Astrocyte (in vitro differentiated cells and primary cell): ENCODE measurements at regions not wholly inside any gene's neighbourhood (a gene's known extent, or its start where the extent isn't known, plus 50 kb on each side); places are given as distances from the start of the nearest gene placed in this dataset.

Source experiments
- CTCF ChIP-seq: IDR thresholded peaks from 2 replicates; pipeline ENCODE4 v1.5.1; 2011; ENCODE audit warnings: low read depth, mild to moderate bottlenecking, inconsistent platforms, low read length, moderate library complexity; ENCODE audit not compliant: insufficient read depth
- EZH2 ChIP-seq: IDR thresholded peaks from 2 replicates; pipeline ENCODE4 v1.6.1; 2012; ENCODE audit warnings: mild to moderate bottlenecking, low read length, inconsistent platforms; ENCODE audit not compliant: insufficient read depth

DNA sequence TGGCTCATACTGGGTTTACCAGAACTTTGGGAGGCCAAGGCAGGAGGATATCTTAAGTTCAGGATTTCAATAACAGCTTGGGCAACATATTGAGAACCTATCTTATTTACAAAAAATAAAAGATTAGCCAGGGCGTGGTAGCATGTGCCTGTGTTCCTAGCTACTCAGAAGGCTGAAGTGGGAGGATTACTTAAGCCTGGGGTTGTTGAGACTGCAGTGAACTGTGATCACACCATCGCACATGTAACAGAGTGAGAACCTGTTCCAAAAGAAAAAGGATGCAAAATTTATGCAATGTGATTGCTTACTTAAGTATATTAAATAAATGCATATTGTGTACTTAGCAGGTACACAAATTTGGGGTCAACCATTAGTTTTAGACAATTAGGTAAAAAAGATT, 768.9 kb upstream of the CDH7 start:
- TF ChIP-seq CTCF = no peak
- no peak for TF ChIP-seq EZH2
